SU-DHL-6 (cell line): ENCODE measurements at regions not wholly inside any gene's neighbourhood (a gene's known extent, or its start where the extent isn't known, plus 50 kb on each side); places are given as distances from the start of the nearest gene placed in this dataset.

Source experiments
- H2AFZ ChIP-seq: fragments of 200-600 bp; sonication (generic); 2 replicates; pipeline ENCODE4 v1.6.1; 2014; ENCODE audit warnings: low read depth, mild to moderate bottlenecking, moderate library complexity, mixed read lengths, antibody characterized with exemption, low read length; ENCODE audit not compliant: severe bottlenecking
- H3F3A ChIP-seq: fragments of 200-600 bp; shearing (Covaris generic); 2 replicates; pipeline ENCODE4 v1.6.0; 2016; ENCODE audit warnings: antibody characterized with exemption, mild to moderate bottlenecking; ENCODE audit not compliant: insufficient read depth
- H3K27ac ChIP-seq: fragments of 200-600 bp; sonication (generic); 2 replicates; pipeline ENCODE4 v1.5.1; 2016; ENCODE audit warnings: low read depth, mild to moderate bottlenecking, low read length, moderate library complexity, mixed read lengths
- H3K27me3 ChIP-seq: fragments of 200-600 bp; sonication (generic), shearing (Covaris generic); 2 replicates; pipeline ENCODE4 v1.6.0; 2014; ENCODE audit warnings: mild to moderate bottlenecking, low read length
- H3K36me3 ChIP-seq: fragments of 200-600 bp; sonication (generic); 2 replicates; pipeline ENCODE4 v1.6.1; 2014; ENCODE audit warnings: mild to moderate bottlenecking, low read length, mixed read lengths
- H3K4me2 ChIP-seq: fragments of 300-600, 200-600 bp; shearing (Covaris generic), sonication (generic); 2 replicates; pipeline ENCODE4 v1.6.0; 2014; ENCODE audit warnings: low read length, low read depth, mild to moderate bottlenecking; ENCODE audit not compliant: poor library complexity, severe bottlenecking
- H3K4me3 ChIP-seq: fragments of 200-600 bp; sonication (generic); 2 replicates; pipeline ENCODE4 v1.5.1; 2014; ENCODE audit warnings: antibody characterized with exemption, low read length, mild to moderate bottlenecking, mixed read lengths; ENCODE audit not compliant: insufficient read depth, poor library complexity, severe bottlenecking
- H3K79me2 ChIP-seq: fragments of 200-600 bp; sonication (generic); 2 replicates; pipeline ENCODE4 v1.6.1; 2014; ENCODE audit warnings: mild to moderate bottlenecking, low read length, moderate library complexity; ENCODE audit not compliant: insufficient read depth
- H3K9ac ChIP-seq: fragments of 200-600 bp; sonication (generic); 2 replicates; pipeline ENCODE4 v1.7.0; 2014; ENCODE audit warnings: mild to moderate bottlenecking, low read length
- H3K9me2 ChIP-seq: fragments of 200-600 bp; sonication (generic); replicated peaks from 2 replicates; pipeline ENCODE4 v1.6.1; 2014; ENCODE audit warnings: low read length; ENCODE audit not compliant: insufficient read depth
- H3K9me3 ChIP-seq: fragments of 200-600 bp; sonication (generic); 2 replicates; pipeline ENCODE4 v1.6.1; 2014; ENCODE audit warnings: low read length, mixed read lengths; ENCODE audit not compliant: insufficient read depth
- H4K20me1 ChIP-seq: fragments of 200-600 bp; sonication (generic); 2 replicates; pipeline ENCODE4 v1.6.1; 2014; ENCODE audit warnings: low read depth, mild to moderate bottlenecking, antibody characterized with exemption, low read length, moderate library complexity, mixed read lengths
- CTCF ChIP-seq: fragments of 200-600 bp; sonication (generic); IDR thresholded peaks from one replicate; pipeline ENCODE4 v1.5.1; 2017; ENCODE audit warnings: antibody characterized with exemption, mild to moderate bottlenecking, low read length, moderate library complexity; ENCODE audit not compliant: insufficient read depth, poor library complexity, severe bottlenecking
- EZH2phosphoT487 ChIP-seq: fragments of 200-600 bp; sonication (generic), shearing (Covaris generic); conservative IDR thresholded peaks from 2 replicates; pipeline ENCODE4 v1.6.1; 2018; ENCODE audit warnings: mild to moderate bottlenecking, antibody characterized with exemption, low read length, moderate library complexity, mixed read lengths

- no peaks in the 10 kb centered on the region for H3F3A ChIP-seq
- no peaks in the 10 kb centered on the region for H4K20me1 ChIP-seq
- H3K9me3 ChIP-seq: no peaks in the 10 kb centered on the region
- no peak overlapping the region for H2AFZ ChIP-seq
- no peaks in the 10 kb centered on the region for H3K79me2 ChIP-seq
- H3K27me3 ChIP-seq: no peaks in the 10 kb centered on the region
- no peak overlapping the region for H3K4me2 ChIP-seq
- H3K9me2 ChIP-seq: no peaks in the 10 kb centered on the region
- no peak overlapping the region for H3K9ac ChIP-seq
- no peak overlapping the region for H3K27ac ChIP-seq
- H3K4me3 ChIP-seq: no peak overlapping the region
- TF ChIP-seq CTCF (no peak), EZH2phosphoT487 (no peak)
- H3K36me3 ChIP-seq: no peaks in the 10 kb centered on the region
Observed at GRCh38 chr13:22278336-22278929, 607.6 kb downstream of the FGF9 start.

GRCh38 chr13:22285867-22286266, 615.0 kb downstream of the FGF9 start:
- H3K27me3 ChIP-seq: no peaks in the 10 kb centered on the region
- H2AFZ ChIP-seq: no peak overlapping the region
- no peak overlapping the region for H3K4me2 ChIP-seq

GRCh38 chr13:22286338-22286737, 615.5 kb downstream of the FGF9 start:
- TF ChIP-seq EZH2phosphoT487: no peak
- TF ChIP-seq CTCF: no peak
- H2AFZ ChIP-seq: no peak overlapping the region
- H4K20me1 ChIP-seq: no peaks in the 10 kb centered on the region
- H3K27me3 ChIP-seq: no peaks in the 10 kb centered on the region
- no peaks in the 10 kb centered on the region for H3K36me3 ChIP-seq
- no peak overlapping the region for H3K4me3 ChIP-seq
- no peaks in the 10 kb centered on the region for H3F3A ChIP-seq
- H3K79me2 ChIP-seq: no peaks in the 10 kb centered on the region
- no peak overlapping the region for H3K27ac ChIP-seq
- H3K9ac ChIP-seq: no peak overlapping the region
- no peaks in the 10 kb centered on the region for H3K9me2 ChIP-seq
- H3K4me2 ChIP-seq: no peak overlapping the region
- no peaks in the 10 kb centered on the region for H3K9me3 ChIP-seq

More at GRCh38 chr13:22285867-22286266, 615.0 kb downstream of the FGF9 start:
- Histone ChIP-seq H3K9me2 (no peaks in the 10 kb centered on the region), H3K79me2 (no peaks in the 10 kb centered on the region), H3K27ac (no peak overlapping the region), H4K20me1 (no peaks in the 10 kb centered on the region), H3K9ac (no peak overlapping the region), H3K4me3 (no peak overlapping the region), H3K36me3 (no peaks in the 10 kb centered on the region), H3K9me3 (no peaks in the 10 kb centered on the region), H3F3A (no peaks in the 10 kb centered on the region)
- TF ChIP-seq EZH2phosphoT487 (no peak), CTCF (no peak)
